Osteocyte (in vitro differentiated cells): ENCODE measurements at regions not wholly inside any gene's neighbourhood (a gene's known extent, or its start where the extent isn't known, plus 50 kb on each side); places are given as distances from the start of the nearest gene placed in this dataset.
A peak's percentile ranks its signal among the peaks of the same experiment; 100 is the strongest.

ENCODE experiments used
- DNase-seq: peaks from one replicate; pipeline ENCODE4 v3.0.0; 2021; ENCODE audit warnings: mixed read lengths; ENCODE audit not compliant: unreplicated experiment; ENCODE audit errors: extremely low spot score
- H3K27ac Mint-ChIP-seq: one replicate; pipeline ENCODE4 v1.8.0; 2021; ENCODE audit warnings: mild to moderate bottlenecking, mixed read lengths; ENCODE audit not compliant: unreplicated experiment
- H3K27me3 Mint-ChIP-seq: one replicate; pipeline ENCODE4 v1.8.0; 2021; ENCODE audit warnings: mixed read lengths; ENCODE audit not compliant: unreplicated experiment
- H3K36me3 Mint-ChIP-seq: one replicate; pipeline ENCODE4 v1.8.0; 2021; ENCODE audit warnings: mixed read lengths; ENCODE audit not compliant: unreplicated experiment
- H3K4me1 Mint-ChIP-seq: one replicate; pipeline ENCODE4 v1.8.0; 2021; ENCODE audit warnings: mixed read lengths; ENCODE audit not compliant: unreplicated experiment
- H3K4me3 Mint-ChIP-seq: one replicate; pipeline ENCODE4 v1.8.0; 2021; ENCODE audit warnings: mild to moderate bottlenecking, moderate library complexity, mixed read lengths; ENCODE audit not compliant: unreplicated experiment
- H3K9me3 Mint-ChIP-seq: one replicate; pipeline ENCODE4 v1.8.0; 2021; ENCODE audit warnings: mixed read lengths; ENCODE audit not compliant: unreplicated experiment
- CTCF ChIP-seq: fragments of 200-600 bp; sonication (generic); IDR thresholded peaks from 2 replicates; pipeline ENCODE4 v1.5.0; 2021; ENCODE audit warnings: antibody characterized with exemption, mild to moderate bottlenecking, moderate library complexity

GRCh38 chr9:88817628-88818027, 173.6 kb upstream of the S1PR3 start:
- TF ChIP-seq CTCF = no peak
- no peak overlapping the region for H3K4me3 Mint-ChIP-seq
- H3K27ac Mint-ChIP-seq = no peak overlapping the region
- no peaks in the 10 kb centered on the region for H3K36me3 Mint-ChIP-seq
- H3K27me3 Mint-ChIP-seq = peaks cover 4% of the 10 kb centered on the region
- H3K9me3 Mint-ChIP-seq = peaks cover 4% of the 10 kb centered on the region
- DNase-seq = no peak
- peaks cover 52% of the 10 kb centered on the region for H3K4me1 Mint-ChIP-seq

- TF ChIP-seq CTCF = no peak
- peaks cover 8% of the 10 kb centered on the region for H3K27me3 Mint-ChIP-seq
- no peaks in the 10 kb centered on the region for H3K36me3 Mint-ChIP-seq
- H3K9me3 Mint-ChIP-seq = peaks cover 4% of the 10 kb centered on the region
- H3K4me1 Mint-ChIP-seq = peaks cover 47% of the 10 kb centered on the region
- peak overlapping the region; percentile 40 for H3K4me3 Mint-ChIP-seq
- peak overlapping the region; percentile 25 for H3K27ac Mint-ChIP-seq
- no peak for DNase-seq
These were observed 172.6 kb upstream of the S1PR3 start for GRCh38 chr9:88818495-88819201.

- no peak for TF ChIP-seq CTCF
- Mint-ChIP-seq H3K27ac (no peak overlapping the region), H3K4me1 (peaks cover 39% of the 10 kb centered on the region), H3K27me3 (peaks cover 12% of the 10 kb centered on the region), H3K36me3 (no peaks in the 10 kb centered on the region), H3K4me3 (no peak overlapping the region), H3K9me3 (peaks cover 4% of the 10 kb centered on the region)
- no peak for DNase-seq
These were observed 171.8 kb upstream of the S1PR3 start for GRCh38 chr9:88819476-88819875.

GRCh38 chr9:88820055-88820454, 171.2 kb upstream of the S1PR3 start:
- TF ChIP-seq CTCF = no peak
- H3K27me3 Mint-ChIP-seq = peaks cover 18% of the 10 kb centered on the region
- peaks cover 4% of the 10 kb centered on the region for H3K9me3 Mint-ChIP-seq
- H3K27ac Mint-ChIP-seq = no peak overlapping the region
- DNase-seq = no peak
- H3K4me3 Mint-ChIP-seq = no peak overlapping the region
- H3K4me1 Mint-ChIP-seq = peaks cover 34% of the 10 kb centered on the region
- H3K36me3 Mint-ChIP-seq = no peaks in the 10 kb centered on the region

GRCh38 chr9:88821033-88821745, 170.1 kb upstream of the S1PR3 start:
- peaks cover 4% of the 10 kb centered on the region for H3K9me3 Mint-ChIP-seq
- H3K4me1 Mint-ChIP-seq = peaks cover 22% of the 10 kb centered on the region
- H3K27ac Mint-ChIP-seq = no peak overlapping the region
- TF ChIP-seq CTCF = no peak
- no peak for DNase-seq
- no peaks in the 10 kb centered on the region for H3K36me3 Mint-ChIP-seq
- no peak overlapping the region for H3K4me3 Mint-ChIP-seq
- peaks cover 20% of the 10 kb centered on the region for H3K27me3 Mint-ChIP-seq
